ENCODE measurements at regions not wholly inside any gene's neighbourhood (a gene's known extent, or its start where the extent isn't known, plus 50 kb on each side); places are given as distances from the start of the nearest gene placed in this dataset.
A peak's percentile ranks its signal among the peaks of the same experiment; 100 is the strongest.

- H3K9me3 Mint-ChIP-seq (ENCODE audit: unreplicated experiment): peaks cover 2% of the 10 kb centered on the region
- H3K27me3 Mint-ChIP-seq (ENCODE audit: unreplicated experiment): no peaks in the 10 kb centered on the region
- H3K27ac Mint-ChIP-seq (ENCODE audit: unreplicated experiment): no peak overlapping the region
- no peak overlapping the region for H3K4me3 Mint-ChIP-seq (ENCODE audit: unreplicated experiment)
- no peak for DNase-seq
- peaks cover 3% of the 10 kb centered on the region for H3K4me1 Mint-ChIP-seq (ENCODE audit: low read depth, unreplicated experiment)
- H3K36me3 Mint-ChIP-seq (ENCODE audit: unreplicated experiment): no peaks in the 10 kb centered on the region
- no peak for TF ChIP-seq CTCF (IDR thresholded peaks at IDR 0.05; ENCODE audit: partially characterized antibody, unreplicated experiment)
Observed at GRCh38 chr4:123218981-123219380, 177.6 kb upstream of the SPRY1 start.

GRCh38 chr4:123229286-123229685 is 167.3 kb upstream of the SPRY1 start:
- peaks cover 19% of the 10 kb centered on the region for H3K4me1 Mint-ChIP-seq (ENCODE audit: low read depth, unreplicated experiment)
- no peak overlapping the region for H3K27ac Mint-ChIP-seq (ENCODE audit: unreplicated experiment)
- no peak for DNase-seq
- H3K27me3 Mint-ChIP-seq (ENCODE audit: unreplicated experiment): peaks cover 5% of the 10 kb centered on the region
- no peaks in the 10 kb centered on the region for H3K9me3 Mint-ChIP-seq (ENCODE audit: unreplicated experiment)
- H3K36me3 Mint-ChIP-seq (ENCODE audit: unreplicated experiment): no peaks in the 10 kb centered on the region
- no peak for TF ChIP-seq CTCF (IDR thresholded peaks at IDR 0.05; ENCODE audit: partially characterized antibody, unreplicated experiment)
- H3K4me3 Mint-ChIP-seq (ENCODE audit: unreplicated experiment): no peak overlapping the region

- Mint-ChIP-seq H3K27me3 (ENCODE audit: unreplicated experiment) (peaks cover 5% of the 10 kb centered on the region), H3K9me3 (ENCODE audit: unreplicated experiment) (no peaks in the 10 kb centered on the region)
Observed at GRCh38 chr4:123230061-123230460, 166.5 kb upstream of the SPRY1 start.

GRCh38 chr4:123232439-123232838 is 164.2 kb upstream of the SPRY1 start:
- no peak for TF ChIP-seq CTCF (IDR thresholded peaks at IDR 0.05; ENCODE audit: partially characterized antibody, unreplicated experiment)
- Mint-ChIP-seq H3K4me1 (ENCODE audit: low read depth, unreplicated experiment) (peaks cover 29% of the 10 kb centered on the region), H3K9me3 (ENCODE audit: unreplicated experiment) (no peaks in the 10 kb centered on the region), H3K4me3 (ENCODE audit: unreplicated experiment) (peak overlapping the region; percentile 17), H3K36me3 (ENCODE audit: unreplicated experiment) (no peaks in the 10 kb centered on the region), H3K27ac (ENCODE audit: unreplicated experiment) (peak overlapping the region; percentile 28), H3K27me3 (ENCODE audit: unreplicated experiment) (peaks cover 2% of the 10 kb centered on the region)
- DNase-seq: no peak

More at GRCh38 chr4:123230061-123230460, 166.5 kb upstream of the SPRY1 start:
- Mint-ChIP-seq H3K4me3 (ENCODE audit: unreplicated experiment) (no peak overlapping the region), H3K36me3 (ENCODE audit: unreplicated experiment) (no peaks in the 10 kb centered on the region), H3K27ac (ENCODE audit: unreplicated experiment) (no peak overlapping the region), H3K4me1 (ENCODE audit: low read depth, unreplicated experiment) (peaks cover 20% of the 10 kb centered on the region)
- no peak for DNase-seq
- no peak for TF ChIP-seq CTCF (IDR thresholded peaks at IDR 0.05; ENCODE audit: partially characterized antibody, unreplicated experiment)

GRCh38 chr4:123233136-123233768 is 163.3 kb upstream of the SPRY1 start:
- Mint-ChIP-seq H3K27me3 (ENCODE audit: unreplicated experiment) (peaks cover 2% of the 10 kb centered on the region), H3K4me1 (ENCODE audit: low read depth, unreplicated experiment) (peaks cover 29% of the 10 kb centered on the region), H3K27ac (ENCODE audit: unreplicated experiment) (peak overlapping the region; percentile 44), H3K36me3 (ENCODE audit: unreplicated experiment) (no peaks in the 10 kb centered on the region), H3K9me3 (ENCODE audit: unreplicated experiment) (no peaks in the 10 kb centered on the region), H3K4me3 (ENCODE audit: unreplicated experiment) (peak overlapping the region; percentile 41)
- no peak for TF ChIP-seq CTCF (IDR thresholded peaks at IDR 0.05; ENCODE audit: partially characterized antibody, unreplicated experiment)
- DNase-seq: no peak
